ENCODE measurements at regions not wholly inside any gene's neighbourhood (a gene's known extent, or its start where the extent isn't known, plus 50 kb on each side); places are given as distances from the start of the nearest gene placed in this dataset.

GRCh38 chrX:15960237-15960636 is 105.6 kb upstream of the AP1S2 start:
- TF ChIP-seq CTCF (IDR thresholded peaks at IDR 0.05) (no peak), POLR2A (IDR thresholded peaks at IDR 0.05) (no peak)
